ENCODE measurements at regions not wholly inside any gene's neighbourhood (a gene's known extent, or its start where the extent isn't known, plus 50 kb on each side); places are given as distances from the start of the nearest gene placed in this dataset.

GRCh38 chr4:67083496-67083895 is 461.8 kb downstream of the CENPC start:
- TF ChIP-seq POLR2AphosphoS5 (IDR thresholded peaks at IDR 0.05) (no peak), EP300 (IDR thresholded peaks at IDR 0.05) (no peak), CTCF (IDR thresholded peaks at IDR 0.05) (no peak)
